Loucy (cell line): ENCODE measurements at regions not wholly inside any gene's neighbourhood (a gene's known extent, or its start where the extent isn't known, plus 50 kb on each side); places are given as distances from the start of the nearest gene placed in this dataset.

Source experiments
- EZH2phosphoT487 ChIP-seq: fragments of 200-600 bp; IDR thresholded peaks from 2 replicates; pipeline ENCODE4 v1.6.1; 2018; ENCODE audit warnings: antibody characterized with exemption, mild to moderate bottlenecking, moderate library complexity, borderline replicate concordance
- TF ChIP-seq, protein P1 (sequence below): fragments of 200-600 bp; sonication (generic); conservative IDR thresholded peaks from 2 replicates; pipeline ENCODE4 v1.5.1; 2014; ENCODE audit warnings: mild to moderate bottlenecking, antibody characterized with exemption, low read length

DNA sequence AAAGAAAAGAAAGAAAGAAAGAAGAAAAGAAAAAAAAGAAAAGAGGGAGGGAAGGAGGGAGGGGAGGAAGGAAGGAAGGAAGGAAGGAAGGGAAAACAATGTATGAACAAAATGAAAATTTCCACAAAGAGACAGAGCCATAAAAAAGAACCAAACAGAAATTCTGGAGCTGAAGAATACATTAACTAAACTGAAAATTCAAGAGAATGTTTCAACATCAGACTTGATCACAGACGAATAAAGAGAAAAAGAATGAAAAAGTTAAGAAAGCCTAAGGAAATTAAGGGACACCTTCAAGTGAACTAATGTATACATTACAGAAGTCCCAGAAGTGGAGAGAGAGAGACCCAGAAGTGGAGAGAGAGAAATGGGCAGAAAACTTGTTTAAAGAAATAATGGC is 60.9 kb upstream of the RAB6C start:
- TF ChIP-seq, protein P1, sequence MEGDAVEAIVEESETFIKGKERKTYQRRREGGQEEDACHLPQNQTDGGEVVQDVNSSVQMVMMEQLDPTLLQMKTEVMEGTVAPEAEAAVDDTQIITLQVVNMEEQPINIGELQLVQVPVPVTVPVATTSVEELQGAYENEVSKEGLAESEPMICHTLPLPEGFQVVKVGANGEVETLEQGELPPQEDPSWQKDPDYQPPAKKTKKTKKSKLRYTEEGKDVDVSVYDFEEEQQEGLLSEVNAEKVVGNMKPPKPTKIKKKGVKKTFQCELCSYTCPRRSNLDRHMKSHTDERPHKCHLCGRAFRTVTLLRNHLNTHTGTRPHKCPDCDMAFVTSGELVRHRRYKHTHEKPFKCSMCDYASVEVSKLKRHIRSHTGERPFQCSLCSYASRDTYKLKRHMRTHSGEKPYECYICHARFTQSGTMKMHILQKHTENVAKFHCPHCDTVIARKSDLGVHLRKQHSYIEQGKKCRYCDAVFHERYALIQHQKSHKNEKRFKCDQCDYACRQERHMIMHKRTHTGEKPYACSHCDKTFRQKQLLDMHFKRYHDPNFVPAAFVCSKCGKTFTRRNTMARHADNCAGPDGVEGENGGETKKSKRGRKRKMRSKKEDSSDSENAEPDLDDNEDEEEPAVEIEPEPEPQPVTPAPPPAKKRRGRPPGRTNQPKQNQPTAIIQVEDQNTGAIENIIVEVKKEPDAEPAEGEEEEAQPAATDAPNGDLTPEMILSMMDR, result no peak
- no peak for TF ChIP-seq EZH2phosphoT487
